ENCODE measurements at regions not wholly inside any gene's neighbourhood (a gene's known extent, or its start where the extent isn't known, plus 50 kb on each side); places are given as distances from the start of the nearest gene placed in this dataset.

- no peak overlapping the region for H4K5ac ChIP-seq (ENCODE audit: insufficient read length, low read depth, low read length)
- H3K79me1 ChIP-seq (ENCODE audit: low read depth, low read length): no peaks in the 10 kb centered on the region
- no peak overlapping the region for H4K91ac ChIP-seq (replicated peaks; ENCODE audit: insufficient read length, low read length)
- H3K27me3 ChIP-seq (replicated peaks in 1 of 4; ENCODE audit: control insufficient read depth in 3 of 4, extremely low read depth in 1 of 4, insufficient read depth in 3 of 4, low read length in 3 of 4): peaks cover 0 to 1% (median 0%) of the 10 kb centered on the region in 4 experiments; a peak in 1 of 7 replicates
- no peak for DNase-seq (ENCODE audit: low read depth in 1 of 2, low spot score in 2 of 2)
- H2BK20ac ChIP-seq (ENCODE audit: low read length): no peak overlapping the region
- H2AK5ac ChIP-seq (ENCODE audit: low read depth, low read length): no peak overlapping the region
- 94% methylated on average over 1 of the region's 1 CpG; no CpG with 5 or more reads in 1 of the 2 experiments for WGBS, 2 experiments (ENCODE audit: extremely low coverage in 1 of 2, insufficient coverage in 1 of 2, insufficient read length in 1 of 2, insufficient replicate concordance in 2 of 2, low coverage in 1 of 2, low lambda C conversion rate in 2 of 2, missing lambda C conversion rate in 1 of 2)
- TF ChIP-seq CTBP2 (IDR thresholded peaks at IDR 0.05; ENCODE audit: borderline replicate concordance, insufficient read depth, insufficient read length, low read length): no peak
- TF ChIP-seq POU5F1 (IDR thresholded peaks at IDR 0.05; ENCODE audit: low read depth, low read length): no peak
- no peak for TF ChIP-seq POLR2A (IDR thresholded peaks at IDR 0.05; ENCODE audit: control extremely low read depth in 1 of 2, low read depth in 2 of 2, low read length in 2 of 2)
- no peak for TF ChIP-seq E2F6 (IDR thresholded peaks at IDR 0.05)
- no peak for TF ChIP-seq BRCA1 (IDR thresholded peaks at IDR 0.05; ENCODE audit: low read depth, low read length)
- TF ChIP-seq SIRT6 (IDR thresholded peaks at IDR 0.05; ENCODE audit: low read length): no peak
- no peak for TF ChIP-seq BCL11A (IDR thresholded peaks at IDR 0.05; ENCODE audit: low read depth in 2 of 2, low read length in 2 of 2)
- TF ChIP-seq, protein P1, sequence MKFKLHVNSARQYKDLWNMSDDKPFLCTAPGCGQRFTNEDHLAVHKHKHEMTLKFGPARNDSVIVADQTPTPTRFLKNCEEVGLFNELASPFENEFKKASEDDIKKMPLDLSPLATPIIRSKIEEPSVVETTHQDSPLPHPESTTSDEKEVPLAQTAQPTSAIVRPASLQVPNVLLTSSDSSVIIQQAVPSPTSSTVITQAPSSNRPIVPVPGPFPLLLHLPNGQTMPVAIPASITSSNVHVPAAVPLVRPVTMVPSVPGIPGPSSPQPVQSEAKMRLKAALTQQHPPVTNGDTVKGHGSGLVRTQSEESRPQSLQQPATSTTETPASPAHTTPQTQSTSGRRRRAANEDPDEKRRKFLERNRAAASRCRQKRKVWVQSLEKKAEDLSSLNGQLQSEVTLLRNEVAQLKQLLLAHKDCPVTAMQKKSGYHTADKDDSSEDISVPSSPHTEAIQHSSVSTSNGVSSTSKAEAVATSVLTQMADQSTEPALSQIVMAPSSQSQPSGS (IDR thresholded peaks at IDR 0.05; ENCODE audit: low read length): no peak
- TF ChIP-seq FOSL1 (IDR thresholded peaks at IDR 0.05; ENCODE audit: insufficient read depth, low read depth, low read length): no peak
- TF ChIP-seq RBBP5 (IDR thresholded peaks at IDR 0.05; ENCODE audit: borderline replicate concordance, low read depth, low read length): no peak
- no peak for TF ChIP-seq SP2 (IDR thresholded peaks at IDR 0.05; ENCODE audit: low read length)
- no peak for TF ChIP-seq RXRA (IDR thresholded peaks at IDR 0.05; ENCODE audit: insufficient read depth, low read depth, low read length)
- TF ChIP-seq CEBPB (IDR thresholded peaks at IDR 0.05; ENCODE audit: low read depth, low read length): no peak
- no peak overlapping the region for H3K4me2 ChIP-seq (ENCODE audit: insufficient read depth in 1 of 2, low read depth in 2 of 2, low read length in 2 of 2)
- no peaks in the 10 kb centered on the region for H3K9me3 ChIP-seq (ENCODE audit: insufficient read depth in 2 of 2, low read depth in 1 of 2, low read length in 1 of 2)
- no peak overlapping the region for H3K56ac ChIP-seq (replicated peaks; ENCODE audit: insufficient read length, low read depth, low read length)
- H3K4ac ChIP-seq (replicated peaks; ENCODE audit: insufficient read length, low read depth, low read length): no peak overlapping the region
- H3K18ac ChIP-seq (ENCODE audit: extremely low read depth, low read length): no peak overlapping the region
- H4K8ac ChIP-seq (ENCODE audit: extremely low read depth, insufficient read depth, low read length): no peak overlapping the region
- no peak overlapping the region for H3K23ac ChIP-seq (ENCODE audit: insufficient read length)
- H2BK12ac ChIP-seq (ENCODE audit: low read depth, low read length): no peak overlapping the region
- H2BK15ac ChIP-seq (ENCODE audit: low read length): no peak overlapping the region
- no peaks in the 10 kb centered on the region for H3K23me2 ChIP-seq (ENCODE audit: low read depth, low read length)
- H2AFZ ChIP-seq (ENCODE audit: low read length): no peak overlapping the region
- POLR2A ChIA-PET (ENCODE audit: partially characterized antibody): interaction anchor here (1.0 kb wide), 1 partner anchor 9 kb away, joined by 3 read pairs; no protein-coding TSS in a partner anchor
- no peak overlapping the region for H3K9ac ChIP-seq (replicated peaks in 1 of 4; ENCODE audit: extremely low read depth in 1 of 4, low read depth in 3 of 4, low read length in 3 of 4)
- no peaks in the 10 kb centered on the region for H3K79me2 ChIP-seq (ENCODE audit: control insufficient read depth in 1 of 2, insufficient read depth in 2 of 2, low read length in 2 of 2)
- H3K27ac ChIP-seq (ENCODE audit: low read depth, low read length): no peak overlapping the region
- H3K14ac ChIP-seq (ENCODE audit: insufficient read length): no peak overlapping the region
- H4K20me1 ChIP-seq (replicated peaks in 1 of 2; ENCODE audit: control insufficient read depth in 1 of 2, insufficient read depth in 2 of 2, low read length in 2 of 2): no peaks in the 10 kb centered on the region
- CTCF ChIA-PET (ENCODE audit: partially characterized antibody): no interaction called here
- no peaks in the 10 kb centered on the region for H3K4me1 ChIP-seq (replicated peaks in 1 of 4; ENCODE audit: control insufficient read depth in 3 of 4, insufficient read depth in 4 of 4, low read length in 3 of 4)
- no peak overlapping the region for H2BK5ac ChIP-seq (ENCODE audit: low read depth, low read length)
- no peaks in the 10 kb centered on the region for H3K36me3 ChIP-seq (ENCODE audit: control insufficient read depth in 2 of 4, insufficient read depth in 4 of 4, low read length in 3 of 4)
- no peak for FAIRE-seq
- no peak overlapping the region for H2BK120ac ChIP-seq (replicated peaks; ENCODE audit: low read depth, low read length)
- no peak overlapping the region for H3K4me3 ChIP-seq (ENCODE audit: extremely low read depth in 1 of 4, insufficient read depth in 2 of 4, low read depth in 3 of 4, low read length in 4 of 4)
Measured at GRCh38 chr11:79522626-79523025, 81.8 kb upstream of the TENM4 start.

All from H1 (cell line).